Transverse colon (tissue), 4 donors: ENCODE measurements at regions not wholly inside any gene's neighbourhood (a gene's known extent, or its start where the extent isn't known, plus 50 kb on each side); places are given as distances from the start of the nearest gene placed in this dataset.

Source experiments
- DNase-seq: peaks from one replicate; pipeline ENCODE4 v3.0.0-alpha.2; 2019
- H3K27ac ChIP-seq, 4 donors: fragments of 200-600 bp; sonication (generic); 2 replicates each; pipeline ENCODE4 v1.5.1; 2016 to 2018; ENCODE audit warnings: inconsistent platforms in 4 of 4
- H3K27me3 ChIP-seq: fragments of 200-600 bp; sonication (generic); 2 replicates; pipeline ENCODE4 v1.5.1; 2017; ENCODE audit warnings: inconsistent platforms
- H3K36me3 ChIP-seq, 4 donors: fragments of 200-600 bp; sonication (generic); 2 replicates each; pipeline ENCODE4 v1.5.1; 2017 to 2019; ENCODE audit warnings: inconsistent platforms in 4 of 4
- H3K4me1 ChIP-seq, 4 donors: fragments of 200-600 bp; sonication (generic); 2 replicates each; pipeline ENCODE4 v1.5.1; 2017 to 2020; ENCODE audit warnings: inconsistent platforms in 4 of 4
- H3K4me3 ChIP-seq, 4 donors: fragments of 200-600 bp; sonication (generic); 1 replicate in 1 of 4; 2 replicates in 3 of 4; pipeline versions ENCODE4 v1.5.1 to v1.6.1; 2017 to 2019; ENCODE audit warnings: inconsistent platforms in 4 of 4
- H3K9me3 ChIP-seq, 2 donors: fragments of 200-600 bp; sonication (generic); 2 replicates each; pipeline ENCODE4 v1.5.1; 2017 to 2019; ENCODE audit warnings: inconsistent platforms in 2 of 2
- CTCF ChIP-seq, 5 experiments: fragments of 200-600 bp in 3 of 5; fragments of 450-650 bp in 2 of 5; sonication (generic) in 3 of 5; IDR thresholded peaks; 1 replicate in 2 of 5; 2 replicates in 3 of 5; pipeline ENCODE4 v1.5.1; 2016 to 2017; ENCODE audit warnings: antibody characterized with exemption in 5 of 5, inconsistent platforms in 3 of 5, mild to moderate bottlenecking in 2 of 5, moderate library complexity in 1 of 5
- EP300 ChIP-seq: sonication (generic); formaldehyde crosslinking; IDR thresholded peaks from one replicate; pipeline ENCODE4 v1.6.1; 2017; ENCODE audit warnings: antibody characterized with exemption, low read depth
- POLR2A ChIP-seq: fragments of 450-650 bp; IDR thresholded peaks from one replicate; pipeline ENCODE4 v1.6.1; 2016; ENCODE audit warnings: antibody characterized with exemption, mild to moderate bottlenecking, moderate library complexity
- POLR2AphosphoS5 ChIP-seq, 3 donors: sonication (generic); formaldehyde crosslinking; IDR thresholded peaks; one replicate each; pipeline ENCODE4 v1.6.1; 2016; ENCODE audit warnings: antibody characterized with exemption in 3 of 3
- WGBS, 2 donors: methylation state at CpG; one replicate each; pipeline ENCODE4 v1.1.5; 2018; ENCODE audit warnings: low coverage in 1 of 2; 5-methylcytosine and 5-hydroxymethylcytosine counted together
- in situ Hi-C, 4 donors: fragments of 200-750 bp; cut with MboI; loops; one replicate each; pipeline versions ENCODE4 v1.15.0 to v1.15.1; 2017; ENCODE audit warnings: low sequenced_read_pairs in 3 of 4, low pct_ligation_motif_present in 1 of 4, low pct_unique_long_range_greater_than_20kb in 1 of 4
- intact Hi-C: fragments of 100-400 bp; cut with DNase I; formaldehyde crosslinking; loops from one replicate; pipeline ENCODE4 v1.15.1; 2023; ENCODE audit warnings: low total_unique reads

GRCh38 chr10:81031774-81032173 lies 494.1 kb downstream of the SH2D4B start:
- Histone ChIP-seq H3K36me3 (no peaks in the 10 kb centered on the region), H3K4me3 (no peak overlapping the region), H3K4me1 (no peaks in the 10 kb centered on the region), H3K27me3 (peaks cover 7% of the 10 kb centered on the region), H3K27ac (no peak overlapping the region), H3K9me3 (peaks cover 0 to 2% of the 10 kb centered on the region in 2 donors)
- DNase-seq: no peak
- in situ Hi-C loops (no loop called here), intact Hi-C loops (no loop called here)
- no peak for TF ChIP-seq CTCF (IDR thresholded peaks at IDR 0.05)
- no peak for TF ChIP-seq POLR2AphosphoS5 (IDR thresholded peaks at IDR 0.05)
- no peak for TF ChIP-seq POLR2A
- TF ChIP-seq EP300: no peak
- 97 to 100% methylated on average over 1 of the region's 1 CpG for WGBS, 2 donors

- intact Hi-C loops: no loop called here
- in situ Hi-C loops: no loop called here
These were observed 496.7 kb downstream of the SH2D4B start for GRCh38 chr10:81034383-81034782.

GRCh38 chr10:81036257-81036656 lies 498.6 kb downstream of the SH2D4B start:
- H3K27ac ChIP-seq: no peak overlapping the region
- H3K36me3 ChIP-seq: no peaks in the 10 kb centered on the region
- peaks cover 0 to 11% of the 10 kb centered on the region in 2 donors for H3K9me3 ChIP-seq
- intact Hi-C loops (no loop called here), in situ Hi-C loops (no loop called here)
- no peak for TF ChIP-seq POLR2AphosphoS5 (IDR thresholded peaks at IDR 0.05)
- no peak for TF ChIP-seq POLR2A
- no peak for TF ChIP-seq EP300
- no peak for TF ChIP-seq CTCF (IDR thresholded peaks at IDR 0.05)
- DNase-seq: no peak
- no peak overlapping the region for H3K4me3 ChIP-seq
- 78 to 94% methylated on average over 3 of the region's 3 CpGs for WGBS, 2 donors
- H3K4me1 ChIP-seq: peaks cover under 1 to 10% (median 3%) of the 10 kb centered on the region in 4 donors
- peaks cover 11% of the 10 kb centered on the region for H3K27me3 ChIP-seq

More at GRCh38 chr10:81034383-81034782, 496.7 kb downstream of the SH2D4B start:
- Histone ChIP-seq H3K27me3 (peaks cover 11% of the 10 kb centered on the region), H3K9me3 (peaks cover 0 to 11% of the 10 kb centered on the region in 2 donors), H3K36me3 (no peaks in the 10 kb centered on the region), H3K4me1 (no peaks in the 10 kb centered on the region), H3K4me3 (no peak overlapping the region), H3K27ac (no peak overlapping the region)
- no peak for TF ChIP-seq POLR2A
- TF ChIP-seq EP300: no peak
- no peak for TF ChIP-seq CTCF (IDR thresholded peaks at IDR 0.05)
- TF ChIP-seq POLR2AphosphoS5 (IDR thresholded peaks at IDR 0.05): no peak
- no peak for DNase-seq
- WGBS, 2 donors: 63% methylated on average over 4 of the region's 4 CpGs

- DNase-seq: no peak
- no peaks in the 10 kb centered on the region for H3K36me3 ChIP-seq
- 58 to 69% methylated on average over 3 to 6 of the region's 6 CpGs for WGBS, 2 donors
- in situ Hi-C loops (no loop called here), intact Hi-C loops (no loop called here)
- no peak overlapping the region for H3K27ac ChIP-seq
- TF ChIP-seq POLR2AphosphoS5 (IDR thresholded peaks at IDR 0.05) (no peak), EP300 (no peak), CTCF (IDR thresholded peaks at IDR 0.05) (no peak), POLR2A (no peak)
- H3K4me3 ChIP-seq: no peak overlapping the region
- peaks cover 6 to 32% (median 13%) of the 10 kb centered on the region in 4 donors for H3K4me1 ChIP-seq
- peaks cover 10% of the 10 kb centered on the region for H3K27me3 ChIP-seq
- H3K9me3 ChIP-seq: peaks cover 0 to 11% of the 10 kb centered on the region in 2 donors
These were observed 502.3 kb downstream of the SH2D4B start for GRCh38 chr10:81040031-81040430.
